ENCODE measurements at regions not wholly inside any gene's neighbourhood (a gene's known extent, or its start where the extent isn't known, plus 50 kb on each side); places are given as distances from the start of the nearest gene placed in this dataset.

DNA sequence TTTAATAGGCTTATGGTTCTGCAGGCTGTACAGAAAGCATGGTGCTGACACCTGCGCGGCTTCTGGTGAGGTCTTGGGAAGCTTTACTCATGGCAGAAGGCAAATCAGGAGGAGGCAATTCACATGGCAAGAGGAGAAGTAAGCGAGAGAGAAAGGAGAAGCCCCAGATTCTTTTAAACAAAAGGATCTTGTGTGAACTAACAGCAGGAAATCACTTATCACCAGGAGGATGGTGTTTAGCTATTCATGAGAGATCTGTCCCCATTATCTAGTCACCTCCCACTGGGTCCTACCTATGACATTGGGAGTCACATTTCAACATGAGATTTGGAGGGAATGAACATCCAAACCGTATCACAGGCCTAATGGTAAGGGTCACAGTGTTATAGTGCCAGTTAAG is 678.0 kb upstream of the KCND2 start:
- no peaks in the 10 kb centered on the region for H4K20me1 ChIP-seq (replicated peaks; ENCODE audit: insufficient read depth)
- H3K27me3 Mint-ChIP-seq (ENCODE audit: insufficient read depth, low read depth, poor library complexity), result no peaks in the 10 kb centered on the region
- H3K4me2 ChIP-seq, result peak overlapping the region; percentile 35; the same call in 1 of the 2 replicates
- H3K4me1 Mint-ChIP-seq, result peaks cover 12% of the 10 kb centered on the region
- H3K4me1 ChIP-seq (ENCODE audit: insufficient read depth), result peaks cover 5% of the 10 kb centered on the region; the same call in 1 of the 2 replicates
- DNase-seq (ENCODE audit: low spot score), result peak; percentile 69
- ATAC-seq, result peak; percentile 88
- no peak overlapping the region for H3K27ac ChIP-seq (ENCODE audit: low read depth)
- no peaks in the 10 kb centered on the region for H3K79me2 ChIP-seq (replicated peaks; ENCODE audit: insufficient read depth)
- no peaks in the 10 kb centered on the region; the same call in 1 of the 2 replicates for H3K9me2 ChIP-seq (ENCODE audit: insufficient read depth)
- H3K27ac Mint-ChIP-seq, result peak overlapping the region; percentile 40; the same call in 1 of the 2 replicates
- H3K4me3 ChIP-seq, result no peak overlapping the region
- no peaks in the 10 kb centered on the region for H3K27me3 ChIP-seq (ENCODE audit: insufficient read depth)
- no peak overlapping the region; the same call in 2 of the 3 replicates for H3K4me3 Mint-ChIP-seq
- no peaks in the 10 kb centered on the region for H3K36me3 ChIP-seq (ENCODE audit: insufficient read depth)
- no peaks in the 10 kb centered on the region; the same call in 2 of the 3 replicates for H3K36me3 Mint-ChIP-seq (ENCODE audit: low read depth)
- no peaks in the 10 kb centered on the region for H3F3A ChIP-seq (replicated peaks; ENCODE audit: low read depth)
- TF ChIP-seq CREB1 (CRISPR knock-in tag; IDR thresholded peaks at IDR 0.05; ENCODE audit: low read depth), result peak; percentile 60
- TF ChIP-seq, protein P1, sequence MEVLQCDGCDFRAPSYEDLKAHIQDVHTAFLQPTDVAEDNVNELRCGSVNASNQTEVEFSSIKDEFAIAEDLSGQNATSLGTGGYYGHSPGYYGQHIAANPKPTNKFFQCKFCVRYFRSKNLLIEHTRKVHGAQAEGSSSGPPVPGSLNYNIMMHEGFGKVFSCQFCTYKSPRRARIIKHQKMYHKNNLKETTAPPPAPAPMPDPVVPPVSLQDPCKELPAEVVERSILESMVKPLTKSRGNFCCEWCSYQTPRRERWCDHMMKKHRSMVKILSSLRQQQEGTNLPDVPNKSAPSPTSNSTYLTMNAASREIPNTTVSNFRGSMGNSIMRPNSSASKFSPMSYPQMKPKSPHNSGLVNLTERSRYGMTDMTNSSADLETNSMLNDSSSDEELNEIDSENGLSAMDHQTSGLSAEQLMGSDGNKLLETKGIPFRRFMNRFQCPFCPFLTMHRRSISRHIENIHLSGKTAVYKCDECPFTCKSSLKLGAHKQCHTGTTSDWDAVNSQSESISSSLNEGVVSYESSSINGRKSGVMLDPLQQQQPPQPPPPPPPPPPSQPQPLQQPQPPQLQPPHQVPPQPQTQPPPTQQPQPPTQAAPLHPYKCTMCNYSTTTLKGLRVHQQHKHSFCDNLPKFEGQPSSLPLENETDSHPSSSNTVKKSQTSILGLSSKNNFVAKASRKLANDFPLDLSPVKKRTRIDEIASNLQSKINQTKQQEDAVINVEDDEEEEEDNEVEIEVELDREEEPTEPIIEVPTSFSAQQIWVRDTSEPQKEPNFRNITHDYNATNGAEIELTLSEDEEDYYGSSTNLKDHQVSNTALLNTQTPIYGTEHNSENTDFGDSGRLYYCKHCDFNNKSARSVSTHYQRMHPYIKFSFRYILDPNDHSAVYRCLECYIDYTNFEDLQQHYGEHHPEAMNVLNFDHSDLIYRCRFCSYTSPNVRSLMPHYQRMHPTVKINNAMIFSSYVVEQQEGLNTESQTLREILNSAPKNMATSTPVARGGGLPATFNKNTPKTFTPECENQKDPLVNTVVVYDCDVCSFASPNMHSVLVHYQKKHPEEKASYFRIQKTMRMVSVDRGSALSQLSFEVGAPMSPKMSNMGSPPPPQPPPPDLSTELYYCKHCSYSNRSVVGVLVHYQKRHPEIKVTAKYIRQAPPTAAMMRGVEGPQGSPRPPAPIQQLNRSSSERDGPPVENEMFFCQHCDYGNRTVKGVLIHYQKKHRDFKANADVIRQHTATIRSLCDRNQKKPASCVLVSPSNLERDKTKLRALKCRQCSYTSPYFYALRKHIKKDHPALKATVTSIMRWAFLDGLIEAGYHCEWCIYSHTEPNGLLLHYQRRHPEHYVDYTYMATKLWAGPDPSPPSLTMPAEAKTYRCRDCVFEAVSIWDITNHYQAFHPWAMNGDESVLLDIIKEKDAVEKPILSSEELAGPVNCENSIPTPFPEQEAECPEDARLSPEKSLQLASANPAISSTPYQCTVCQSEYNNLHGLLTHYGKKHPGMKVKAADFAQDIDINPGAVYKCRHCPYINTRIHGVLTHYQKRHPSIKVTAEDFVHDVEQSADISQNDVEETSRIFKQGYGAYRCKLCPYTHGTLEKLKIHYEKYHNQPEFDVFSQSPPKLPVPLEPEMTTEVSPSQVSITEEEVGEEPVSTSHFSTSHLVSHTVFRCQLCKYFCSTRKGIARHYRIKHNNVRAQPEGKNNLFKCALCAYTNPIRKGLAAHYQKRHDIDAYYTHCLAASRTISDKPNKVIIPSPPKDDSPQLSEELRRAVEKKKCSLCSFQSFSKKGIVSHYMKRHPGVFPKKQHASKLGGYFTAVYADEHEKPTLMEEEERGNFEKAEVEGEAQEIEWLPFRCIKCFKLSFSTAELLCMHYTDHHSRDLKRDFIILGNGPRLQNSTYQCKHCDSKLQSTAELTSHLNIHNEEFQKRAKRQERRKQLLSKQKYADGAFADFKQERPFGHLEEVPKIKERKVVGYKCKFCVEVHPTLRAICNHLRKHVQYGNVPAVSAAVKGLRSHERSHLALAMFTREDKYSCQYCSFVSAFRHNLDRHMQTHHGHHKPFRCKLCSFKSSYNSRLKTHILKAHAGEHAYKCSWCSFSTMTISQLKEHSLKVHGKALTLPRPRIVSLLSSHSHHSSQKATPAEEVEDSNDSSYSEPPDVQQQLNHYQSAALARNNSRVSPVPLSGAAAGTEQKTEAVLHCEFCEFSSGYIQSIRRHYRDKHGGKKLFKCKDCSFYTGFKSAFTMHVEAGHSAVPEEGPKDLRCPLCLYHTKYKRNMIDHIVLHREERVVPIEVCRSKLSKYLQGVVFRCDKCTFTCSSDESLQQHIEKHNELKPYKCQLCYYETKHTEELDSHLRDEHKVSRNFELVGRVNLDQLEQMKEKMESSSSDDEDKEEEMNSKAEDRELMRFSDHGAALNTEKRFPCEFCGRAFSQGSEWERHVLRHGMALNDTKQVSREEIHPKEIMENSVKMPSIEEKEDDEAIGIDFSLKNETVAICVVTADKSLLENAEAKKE (CRISPR knock-in tag; IDR thresholded peaks at IDR 0.05), result peak; percentile 99
- TF ChIP-seq NANOG (IDR thresholded peaks at IDR 0.05; ENCODE audit: borderline replicate concordance), result peak; percentile 50; the same call in 1 of the 2 replicates
- TF ChIP-seq, protein P2, sequence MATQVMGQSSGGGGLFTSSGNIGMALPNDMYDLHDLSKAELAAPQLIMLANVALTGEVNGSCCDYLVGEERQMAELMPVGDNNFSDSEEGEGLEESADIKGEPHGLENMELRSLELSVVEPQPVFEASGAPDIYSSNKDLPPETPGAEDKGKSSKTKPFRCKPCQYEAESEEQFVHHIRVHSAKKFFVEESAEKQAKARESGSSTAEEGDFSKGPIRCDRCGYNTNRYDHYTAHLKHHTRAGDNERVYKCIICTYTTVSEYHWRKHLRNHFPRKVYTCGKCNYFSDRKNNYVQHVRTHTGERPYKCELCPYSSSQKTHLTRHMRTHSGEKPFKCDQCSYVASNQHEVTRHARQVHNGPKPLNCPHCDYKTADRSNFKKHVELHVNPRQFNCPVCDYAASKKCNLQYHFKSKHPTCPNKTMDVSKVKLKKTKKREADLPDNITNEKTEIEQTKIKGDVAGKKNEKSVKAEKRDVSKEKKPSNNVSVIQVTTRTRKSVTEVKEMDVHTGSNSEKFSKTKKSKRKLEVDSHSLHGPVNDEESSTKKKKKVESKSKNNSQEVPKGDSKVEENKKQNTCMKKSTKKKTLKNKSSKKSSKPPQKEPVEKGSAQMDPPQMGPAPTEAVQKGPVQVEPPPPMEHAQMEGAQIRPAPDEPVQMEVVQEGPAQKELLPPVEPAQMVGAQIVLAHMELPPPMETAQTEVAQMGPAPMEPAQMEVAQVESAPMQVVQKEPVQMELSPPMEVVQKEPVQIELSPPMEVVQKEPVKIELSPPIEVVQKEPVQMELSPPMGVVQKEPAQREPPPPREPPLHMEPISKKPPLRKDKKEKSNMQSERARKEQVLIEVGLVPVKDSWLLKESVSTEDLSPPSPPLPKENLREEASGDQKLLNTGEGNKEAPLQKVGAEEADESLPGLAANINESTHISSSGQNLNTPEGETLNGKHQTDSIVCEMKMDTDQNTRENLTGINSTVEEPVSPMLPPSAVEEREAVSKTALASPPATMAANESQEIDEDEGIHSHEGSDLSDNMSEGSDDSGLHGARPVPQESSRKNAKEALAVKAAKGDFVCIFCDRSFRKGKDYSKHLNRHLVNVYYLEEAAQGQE (IDR thresholded peaks at IDR 0.05; ENCODE audit: unreplicated experiment), result no peak
- peak; percentile 73; the same call in 1 of the 2 replicates for TF ChIP-seq ZNF114 (CRISPR knock-in tag; IDR thresholded peaks at IDR 0.05)
- no peaks in the 10 kb centered on the region; the same call in 1 of the 3 replicates for H3K9me3 Mint-ChIP-seq
- no peak overlapping the region for H2AFZ ChIP-seq

Data from GM23338 (cell line).